ENCODE measurements at regions not wholly inside any gene's neighbourhood (a gene's known extent, or its start where the extent isn't known, plus 50 kb on each side); places are given as distances from the start of the nearest gene placed in this dataset.

DNA sequence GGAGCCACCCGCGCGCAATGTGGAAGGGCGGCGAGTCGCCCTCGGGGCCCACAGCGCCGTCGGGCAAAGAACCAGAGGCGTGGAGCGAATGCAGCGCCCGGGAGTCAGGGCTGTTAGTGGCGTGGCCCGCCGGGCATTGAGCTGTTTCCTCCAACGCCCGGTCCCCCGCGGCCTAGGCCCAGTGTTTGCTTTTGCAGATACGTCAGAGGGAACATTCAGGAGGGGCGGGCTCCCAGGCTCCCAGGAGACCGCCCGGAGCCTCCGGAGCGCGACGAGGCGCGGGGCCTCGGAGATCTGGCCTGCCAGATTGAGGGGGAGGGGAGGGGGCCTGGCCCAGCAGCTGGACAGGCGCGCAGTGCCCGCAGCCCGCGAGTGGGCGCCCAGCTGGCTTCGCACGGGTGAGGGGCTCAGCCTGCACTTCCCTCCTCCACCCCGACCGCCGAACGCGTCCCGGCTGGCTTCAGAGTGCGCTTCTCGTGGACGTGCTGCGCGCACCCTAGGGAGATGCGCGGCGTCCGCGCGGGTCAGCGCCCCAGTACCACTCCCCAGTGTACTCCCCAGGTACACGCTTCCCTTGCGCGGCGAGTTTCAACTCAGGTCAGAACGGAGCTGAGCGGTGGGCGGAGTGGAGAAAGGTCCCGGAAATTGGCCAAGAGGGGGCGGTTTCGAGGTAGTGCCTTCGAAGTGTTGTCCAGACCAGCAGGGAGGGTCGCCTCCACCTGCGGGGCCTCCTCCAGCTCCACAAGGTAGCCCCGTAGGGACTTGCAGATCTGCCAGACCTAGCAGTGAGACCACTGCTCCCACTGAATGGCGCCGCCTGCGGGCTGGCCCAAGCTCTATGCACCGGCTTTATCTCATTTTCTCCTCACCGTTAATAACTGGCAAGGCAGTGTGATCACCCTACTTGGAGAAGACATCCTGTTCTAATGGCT is 130.4 kb downstream of the TMEM174 start:
- H3K4me1 Mint-ChIP-seq: peaks cover 0 to 4% of the 10 kb centered on the region in 2 donors
- Histone ChIP-seq H3K27me3 (ENCODE audit: control insufficient read depth, insufficient read depth, low read length) (peaks cover 40% of the 10 kb centered on the region), H3K9me3 (ENCODE audit: control insufficient read depth, insufficient read depth, low read length) (no peaks in the 10 kb centered on the region), H3K4me1 (ENCODE audit: control insufficient read depth, insufficient read depth, low read length) (no peaks in the 10 kb centered on the region), H3K27ac (ENCODE audit: low read length) (no peak overlapping the region), H3K4me3 (ENCODE audit: low read length) (no peak overlapping the region), H3K36me3 (ENCODE audit: control insufficient read depth, insufficient read depth, low read length) (no peaks in the 10 kb centered on the region)
- H3K27me3 Mint-ChIP-seq (ENCODE audit: low read depth in 2 of 2): peaks cover 68 to 96% of the 10 kb centered on the region in 2 donors
- ATAC-seq (peak in 1 of 3 donors; percentile 16), DNase-seq (no peak)
- peaks cover 7% of the 10 kb centered on the region for H3K36me3 Mint-ChIP-seq
- WGBS (ENCODE audit: insufficient coverage): 9% methylated on average over 77 of the region's 77 CpGs
- TF ChIP-seq, protein P1, sequence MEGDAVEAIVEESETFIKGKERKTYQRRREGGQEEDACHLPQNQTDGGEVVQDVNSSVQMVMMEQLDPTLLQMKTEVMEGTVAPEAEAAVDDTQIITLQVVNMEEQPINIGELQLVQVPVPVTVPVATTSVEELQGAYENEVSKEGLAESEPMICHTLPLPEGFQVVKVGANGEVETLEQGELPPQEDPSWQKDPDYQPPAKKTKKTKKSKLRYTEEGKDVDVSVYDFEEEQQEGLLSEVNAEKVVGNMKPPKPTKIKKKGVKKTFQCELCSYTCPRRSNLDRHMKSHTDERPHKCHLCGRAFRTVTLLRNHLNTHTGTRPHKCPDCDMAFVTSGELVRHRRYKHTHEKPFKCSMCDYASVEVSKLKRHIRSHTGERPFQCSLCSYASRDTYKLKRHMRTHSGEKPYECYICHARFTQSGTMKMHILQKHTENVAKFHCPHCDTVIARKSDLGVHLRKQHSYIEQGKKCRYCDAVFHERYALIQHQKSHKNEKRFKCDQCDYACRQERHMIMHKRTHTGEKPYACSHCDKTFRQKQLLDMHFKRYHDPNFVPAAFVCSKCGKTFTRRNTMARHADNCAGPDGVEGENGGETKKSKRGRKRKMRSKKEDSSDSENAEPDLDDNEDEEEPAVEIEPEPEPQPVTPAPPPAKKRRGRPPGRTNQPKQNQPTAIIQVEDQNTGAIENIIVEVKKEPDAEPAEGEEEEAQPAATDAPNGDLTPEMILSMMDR (IDR thresholded peaks at IDR 0.05): no peak
- no peak overlapping the region for H3K27ac Mint-ChIP-seq
- no peaks in the 10 kb centered on the region for H3K9me3 Mint-ChIP-seq
- intact Hi-C loops (cut with micrococcal nuclease): no loop called here
- H3K4me3 Mint-ChIP-seq: no peak overlapping the region

DNA sequence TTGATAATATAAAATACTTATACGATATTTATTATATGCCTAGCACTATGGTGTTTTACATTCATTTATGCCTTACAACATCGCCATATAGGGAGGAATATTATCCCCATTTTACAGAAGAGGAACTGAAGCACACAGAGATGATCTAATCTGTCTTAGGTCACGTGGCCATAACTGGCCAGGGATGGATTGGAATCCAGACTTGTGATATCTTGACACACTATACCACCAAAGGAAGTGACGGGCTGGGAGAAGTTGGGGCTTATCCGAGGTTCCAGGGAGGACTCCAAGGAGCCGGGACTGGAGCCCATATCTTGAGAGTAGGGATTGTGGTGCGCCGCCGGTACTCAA is 129.8 kb downstream of the TMEM174 start:
- peaks cover 0 to 4% of the 10 kb centered on the region in 2 donors for H3K4me1 Mint-ChIP-seq
- intact Hi-C loops (cut with micrococcal nuclease): no loop called here
- H3K36me3 Mint-ChIP-seq: peaks cover 7% of the 10 kb centered on the region
- Histone ChIP-seq H3K9me3 (ENCODE audit: control insufficient read depth, insufficient read depth, low read length) (no peaks in the 10 kb centered on the region), H3K27me3 (ENCODE audit: control insufficient read depth, insufficient read depth, low read length) (peaks cover 41% of the 10 kb centered on the region), H3K27ac (ENCODE audit: low read length) (no peak overlapping the region), H3K4me3 (ENCODE audit: low read length) (no peak overlapping the region), H3K4me1 (ENCODE audit: control insufficient read depth, insufficient read depth, low read length) (no peaks in the 10 kb centered on the region), H3K36me3 (ENCODE audit: control insufficient read depth, insufficient read depth, low read length) (no peaks in the 10 kb centered on the region)
- TF ChIP-seq, protein P1 (IDR thresholded peaks at IDR 0.05): no peak
- peaks cover 65 to 95% of the 10 kb centered on the region in 2 donors for H3K27me3 Mint-ChIP-seq (ENCODE audit: low read depth in 2 of 2)
- no peaks in the 10 kb centered on the region for H3K9me3 Mint-ChIP-seq
- DNase-seq: no peak
- H3K4me3 Mint-ChIP-seq: no peak overlapping the region
- ATAC-seq: no peak
- no peak overlapping the region for H3K27ac Mint-ChIP-seq
- WGBS (ENCODE audit: insufficient coverage): 6% methylated on average over 7 of the region's 9 CpGs

DNA sequence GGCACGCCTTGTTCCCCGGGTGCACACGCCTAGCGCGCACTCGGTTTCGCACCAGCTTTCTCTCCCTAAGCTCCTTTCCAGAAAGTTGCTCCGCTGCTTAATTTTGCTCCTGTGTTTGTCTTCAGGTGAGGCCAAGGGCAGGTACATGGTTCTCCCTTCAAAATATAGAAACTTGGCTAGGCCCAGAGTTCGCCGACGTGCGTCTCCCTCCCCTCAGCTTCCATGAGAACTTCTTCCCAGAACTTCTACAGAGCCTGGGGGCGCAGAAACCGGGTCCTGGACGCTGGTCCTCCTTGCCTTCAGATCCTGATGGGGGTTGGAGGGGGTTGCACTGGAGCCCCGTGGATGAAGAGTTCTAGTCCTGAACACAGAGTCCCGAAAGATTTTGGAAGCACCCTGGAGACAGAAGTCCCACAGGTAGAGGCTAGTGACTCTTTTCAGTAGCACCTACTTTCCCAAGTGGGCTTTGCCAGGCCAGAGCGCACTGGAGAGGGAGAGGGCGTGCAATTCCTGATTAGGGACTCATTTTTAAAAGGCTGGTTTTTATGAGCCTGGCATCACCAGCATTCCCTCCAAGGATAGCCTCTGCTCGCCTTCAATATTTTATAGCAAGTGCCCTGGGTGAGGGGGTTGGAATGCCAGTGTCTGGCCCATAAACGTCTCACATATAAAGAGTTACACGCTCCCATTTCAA is 128.4 kb downstream of the TMEM174 start:
- no peak for DNase-seq
- ATAC-seq: no peak
- no peak overlapping the region for H3K27ac Mint-ChIP-seq

More for the DNA sequence above, 128.4 kb downstream of the TMEM174 start:
- H3K36me3 ChIP-seq (ENCODE audit: control insufficient read depth, insufficient read depth, low read length): no peaks in the 10 kb centered on the region
- H3K9me3 ChIP-seq (ENCODE audit: control insufficient read depth, insufficient read depth, low read length): no peaks in the 10 kb centered on the region
- H3K4me3 ChIP-seq (ENCODE audit: low read length): no peak overlapping the region
- no peak overlapping the region for H3K4me3 Mint-ChIP-seq
- H3K27me3 Mint-ChIP-seq (ENCODE audit: low read depth in 2 of 2): peaks cover 71 to 96% of the 10 kb centered on the region in 2 donors
- 18% methylated on average over 21 of the region's 22 CpGs for WGBS (ENCODE audit: insufficient coverage)
- H3K4me1 Mint-ChIP-seq: peaks cover 0 to 4% of the 10 kb centered on the region in 2 donors
- peaks cover 7% of the 10 kb centered on the region for H3K36me3 Mint-ChIP-seq
- no peak overlapping the region for H3K27ac ChIP-seq (ENCODE audit: low read length)
- no peaks in the 10 kb centered on the region for H3K9me3 Mint-ChIP-seq
- intact Hi-C loops (cut with micrococcal nuclease): no loop called here
- no peaks in the 10 kb centered on the region for H3K4me1 ChIP-seq (ENCODE audit: control insufficient read depth, insufficient read depth, low read length)
- peaks cover 49% of the 10 kb centered on the region for H3K27me3 ChIP-seq (ENCODE audit: control insufficient read depth, insufficient read depth, low read length)
- TF ChIP-seq, protein P1 (IDR thresholded peaks at IDR 0.05): no peak
